SU-DHL-6 (cell line): ENCODE measurements at regions not wholly inside any gene's neighbourhood (a gene's known extent, or its start where the extent isn't known, plus 50 kb on each side); places are given as distances from the start of the nearest gene placed in this dataset.

ENCODE experiments used
- CTCF ChIP-seq: fragments of 200-600 bp; sonication (generic); IDR thresholded peaks from one replicate; pipeline ENCODE4 v1.5.1; 2017; ENCODE audit warnings: antibody characterized with exemption, mild to moderate bottlenecking, low read length, moderate library complexity; ENCODE audit not compliant: insufficient read depth, poor library complexity, severe bottlenecking
- EZH2phosphoT487 ChIP-seq: fragments of 200-600 bp; sonication (generic), shearing (Covaris generic); conservative IDR thresholded peaks from 2 replicates; pipeline ENCODE4 v1.6.1; 2018; ENCODE audit warnings: mild to moderate bottlenecking, antibody characterized with exemption, low read length, moderate library complexity, mixed read lengths

- no peak for TF ChIP-seq EZH2phosphoT487
- TF ChIP-seq CTCF: no peak
Observed at GRCh38 chr4:160887668-160888067, 1276.1 kb downstream of the FSTL5 start.
